HepG2 (cell line): ENCODE measurements at regions not wholly inside any gene's neighbourhood (a gene's known extent, or its start where the extent isn't known, plus 50 kb on each side); places are given as distances from the start of the nearest gene placed in this dataset.

Experiments
- MTF2 ChIP-seq: sonication (generic); formaldehyde crosslinking; IDR thresholded peaks from 2 replicates; pipeline ENCODE4 v1.5.0; 2020; ENCODE audit warnings: missing genetic modification reagents, borderline replicate concordance
- RBM39 ChIP-seq: fragments of 200-400 bp; formaldehyde crosslinking; IDR thresholded peaks from one replicate; pipeline ENCODE4 v1.6.1; 2018; ENCODE audit warnings: antibody characterized with exemption, mild to moderate bottlenecking, low read depth, low read length; ENCODE audit not compliant: poor library complexity, severe bottlenecking
- TP53 ChIP-seq: sonication (generic); formaldehyde crosslinking; conservative IDR thresholded peaks from 2 replicates; pipeline ENCODE4 v1.4.0; 2020; ENCODE audit warnings: missing genetic modification reagents
- ZNF781 ChIP-seq: sonication (generic); formaldehyde crosslinking; IDR thresholded peaks from 2 replicates; pipeline ENCODE4 v1.5.1; 2020; ENCODE audit warnings: borderline replicate concordance, mild to moderate bottlenecking, missing genetic modification reagents; ENCODE audit errors: not compliant biosample characterization
- ZSCAN20 ChIP-seq: sonication (generic); formaldehyde crosslinking; IDR thresholded peaks from 2 replicates; pipeline ENCODE4 v1.4.0; 2020; ENCODE audit warnings: missing genetic modification reagents, mild to moderate bottlenecking, borderline replicate concordance
- TF ChIP-seq, protein P1 (sequence below), 2 experiments: sonication (generic) in 1 of 2; formaldehyde crosslinking in 1 of 2; IDR thresholded peaks; 2 replicates each; pipeline versions ENCODE4 v1.4.0 to v1.6.1; 2016 to 2020; ENCODE audit warnings: borderline replicate concordance in 1 of 2, low read depth in 1 of 2, mild to moderate bottlenecking in 1 of 2, missing genetic modification reagents in 1 of 2
- TF ChIP-seq, protein P2 (sequence below): sonication (generic); formaldehyde crosslinking; IDR thresholded peaks from 2 replicates; pipeline ENCODE4 v1.5.0; 2020; ENCODE audit warnings: mild to moderate bottlenecking, missing genetic modification reagents, borderline replicate concordance
- TF ChIP-seq, protein P3 (sequence below): sonication (generic); formaldehyde crosslinking; IDR thresholded peaks from 2 replicates; pipeline ENCODE4 v1.4.0; 2020; ENCODE audit warnings: missing genetic modification reagents, borderline replicate concordance

DNA sequence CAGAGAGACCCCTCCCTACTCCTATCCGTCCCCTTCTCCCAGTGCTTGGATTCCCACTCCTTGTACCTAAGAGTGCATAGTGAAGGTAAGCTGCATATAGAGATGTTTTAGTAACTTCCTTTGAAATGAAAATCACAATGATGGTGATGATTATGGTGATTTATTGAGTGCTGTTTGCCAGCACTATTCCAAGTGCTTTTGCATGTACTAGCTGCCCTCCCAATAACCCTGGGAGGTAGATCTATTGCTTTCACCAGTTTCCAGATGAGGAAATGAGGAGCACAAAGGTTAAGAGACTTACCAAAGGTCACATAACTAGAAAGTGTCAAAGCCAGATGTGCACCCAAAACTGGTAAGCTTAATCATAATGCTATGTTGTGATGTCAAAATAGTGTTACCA is 80.4 kb upstream of the NEUROD6 start (continued):
- TF ChIP-seq, protein P1, sequence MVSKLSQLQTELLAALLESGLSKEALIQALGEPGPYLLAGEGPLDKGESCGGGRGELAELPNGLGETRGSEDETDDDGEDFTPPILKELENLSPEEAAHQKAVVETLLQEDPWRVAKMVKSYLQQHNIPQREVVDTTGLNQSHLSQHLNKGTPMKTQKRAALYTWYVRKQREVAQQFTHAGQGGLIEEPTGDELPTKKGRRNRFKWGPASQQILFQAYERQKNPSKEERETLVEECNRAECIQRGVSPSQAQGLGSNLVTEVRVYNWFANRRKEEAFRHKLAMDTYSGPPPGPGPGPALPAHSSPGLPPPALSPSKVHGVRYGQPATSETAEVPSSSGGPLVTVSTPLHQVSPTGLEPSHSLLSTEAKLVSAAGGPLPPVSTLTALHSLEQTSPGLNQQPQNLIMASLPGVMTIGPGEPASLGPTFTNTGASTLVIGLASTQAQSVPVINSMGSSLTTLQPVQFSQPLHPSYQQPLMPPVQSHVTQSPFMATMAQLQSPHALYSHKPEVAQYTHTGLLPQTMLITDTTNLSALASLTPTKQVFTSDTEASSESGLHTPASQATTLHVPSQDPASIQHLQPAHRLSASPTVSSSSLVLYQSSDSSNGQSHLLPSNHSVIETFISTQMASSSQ (IDR thresholded peaks at IDR 0.05; ENCODE audit: low read depth), result no peak
- TF ChIP-seq, protein P1 (CRISPR knock-in tag; IDR thresholded peaks at IDR 0.05; ENCODE audit: borderline replicate concordance), result no peak
- TF ChIP-seq MTF2 (CRISPR knock-in tag), result no peak
- TF ChIP-seq, protein P2, sequence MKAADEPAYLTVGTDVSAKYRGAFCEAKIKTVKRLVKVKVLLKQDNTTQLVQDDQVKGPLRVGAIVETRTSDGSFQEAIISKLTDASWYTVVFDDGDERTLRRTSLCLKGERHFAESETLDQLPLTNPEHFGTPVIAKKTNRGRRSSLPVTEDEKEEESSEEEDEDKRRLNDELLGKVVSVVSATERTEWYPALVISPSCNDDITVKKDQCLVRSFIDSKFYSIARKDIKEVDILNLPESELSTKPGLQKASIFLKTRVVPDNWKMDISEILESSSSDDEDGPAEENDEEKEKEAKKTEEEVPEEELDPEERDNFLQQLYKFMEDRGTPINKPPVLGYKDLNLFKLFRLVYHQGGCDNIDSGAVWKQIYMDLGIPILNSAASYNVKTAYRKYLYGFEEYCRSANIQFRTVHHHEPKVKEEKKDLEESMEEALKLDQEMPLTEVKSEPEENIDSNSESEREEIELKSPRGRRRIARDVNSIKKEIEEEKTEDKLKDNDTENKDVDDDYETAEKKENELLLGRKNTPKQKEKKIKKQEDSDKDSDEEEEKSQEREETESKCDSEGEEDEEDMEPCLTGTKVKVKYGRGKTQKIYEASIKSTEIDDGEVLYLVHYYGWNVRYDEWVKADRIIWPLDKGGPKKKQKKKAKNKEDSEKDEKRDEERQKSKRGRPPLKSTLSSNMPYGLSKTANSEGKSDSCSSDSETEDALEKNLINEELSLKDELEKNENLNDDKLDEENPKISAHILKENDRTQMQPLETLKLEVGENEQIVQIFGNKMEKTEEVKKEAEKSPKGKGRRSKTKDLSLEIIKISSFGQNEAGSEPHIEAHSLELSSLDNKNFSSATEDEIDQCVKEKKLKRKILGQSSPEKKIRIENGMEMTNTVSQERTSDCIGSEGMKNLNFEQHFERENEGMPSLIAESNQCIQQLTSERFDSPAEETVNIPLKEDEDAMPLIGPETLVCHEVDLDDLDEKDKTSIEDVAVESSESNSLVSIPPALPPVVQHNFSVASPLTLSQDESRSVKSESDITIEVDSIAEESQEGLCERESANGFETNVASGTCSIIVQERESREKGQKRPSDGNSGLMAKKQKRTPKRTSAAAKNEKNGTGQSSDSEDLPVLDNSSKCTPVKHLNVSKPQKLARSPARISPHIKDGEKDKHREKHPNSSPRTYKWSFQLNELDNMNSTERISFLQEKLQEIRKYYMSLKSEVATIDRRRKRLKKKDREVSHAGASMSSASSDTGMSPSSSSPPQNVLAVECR (CRISPR knock-in tag), result no peak
- no peak for TF ChIP-seq ZNF781 (CRISPR knock-in tag)
- TF ChIP-seq ZSCAN20, result no peak
- no peak for TF ChIP-seq RBM39
- TF ChIP-seq TP53 (CRISPR knock-in tag), result no peak
- TF ChIP-seq, protein P3, sequence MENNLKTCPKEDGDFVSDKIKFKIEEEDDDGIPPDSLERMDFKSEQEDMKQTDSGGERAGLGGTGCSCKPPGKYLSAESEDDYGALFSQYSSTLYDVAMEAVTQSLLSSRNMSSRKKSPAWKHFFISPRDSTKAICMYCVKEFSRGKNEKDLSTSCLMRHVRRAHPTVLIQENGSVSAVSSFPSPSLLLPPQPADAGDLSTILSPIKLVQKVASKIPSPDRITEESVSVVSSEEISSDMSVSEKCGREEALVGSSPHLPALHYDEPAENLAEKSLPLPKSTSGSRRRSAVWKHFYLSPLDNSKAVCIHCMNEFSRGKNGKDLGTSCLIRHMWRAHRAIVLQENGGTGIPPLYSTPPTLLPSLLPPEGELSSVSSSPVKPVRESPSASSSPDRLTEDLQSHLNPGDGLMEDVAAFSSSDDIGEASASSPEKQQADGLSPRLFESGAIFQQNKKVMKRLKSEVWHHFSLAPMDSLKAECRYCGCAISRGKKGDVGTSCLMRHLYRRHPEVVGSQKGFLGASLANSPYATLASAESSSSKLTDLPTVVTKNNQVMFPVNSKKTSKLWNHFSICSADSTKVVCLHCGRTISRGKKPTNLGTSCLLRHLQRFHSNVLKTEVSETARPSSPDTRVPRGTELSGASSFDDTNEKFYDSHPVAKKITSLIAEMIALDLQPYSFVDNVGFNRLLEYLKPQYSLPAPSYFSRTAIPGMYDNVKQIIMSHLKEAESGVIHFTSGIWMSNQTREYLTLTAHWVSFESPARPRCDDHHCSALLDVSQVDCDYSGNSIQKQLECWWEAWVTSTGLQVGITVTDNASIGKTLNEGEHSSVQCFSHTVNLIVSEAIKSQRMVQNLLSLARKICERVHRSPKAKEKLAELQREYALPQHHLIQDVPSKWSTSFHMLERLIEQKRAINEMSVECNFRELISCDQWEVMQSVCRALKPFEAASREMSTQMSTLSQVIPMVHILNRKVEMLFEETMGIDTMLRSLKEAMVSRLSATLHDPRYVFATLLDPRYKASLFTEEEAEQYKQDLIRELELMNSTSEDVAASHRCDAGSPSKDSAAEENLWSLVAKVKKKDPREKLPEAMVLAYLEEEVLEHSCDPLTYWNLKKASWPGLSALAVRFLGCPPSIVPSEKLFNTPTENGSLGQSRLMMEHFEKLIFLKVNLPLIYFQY (CRISPR knock-in tag), result no peak
